ENCODE measurements at regions not wholly inside any gene's neighbourhood (a gene's known extent, or its start where the extent isn't known, plus 50 kb on each side); places are given as distances from the start of the nearest gene placed in this dataset.

DNA sequence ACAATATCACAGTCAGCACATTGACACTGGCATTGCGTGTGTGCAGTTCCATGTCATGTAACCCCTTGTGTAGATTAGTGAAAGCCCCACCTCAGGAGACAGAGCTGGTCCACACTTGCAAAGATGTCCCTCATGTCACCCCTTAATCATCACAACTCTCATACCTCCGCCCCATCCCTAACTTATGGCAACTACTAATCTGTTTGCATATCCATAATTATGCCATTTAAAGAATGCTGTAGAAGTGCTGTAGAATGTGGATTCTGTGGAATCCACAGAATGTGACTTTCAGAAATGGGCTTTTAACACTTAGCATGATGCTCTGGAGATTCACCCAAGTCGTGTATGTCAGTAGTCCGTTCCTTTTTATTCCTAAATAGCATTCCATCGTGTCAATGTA, 102.8 kb upstream of the VSTM2A start:
- TF ChIP-seq, protein P1, sequence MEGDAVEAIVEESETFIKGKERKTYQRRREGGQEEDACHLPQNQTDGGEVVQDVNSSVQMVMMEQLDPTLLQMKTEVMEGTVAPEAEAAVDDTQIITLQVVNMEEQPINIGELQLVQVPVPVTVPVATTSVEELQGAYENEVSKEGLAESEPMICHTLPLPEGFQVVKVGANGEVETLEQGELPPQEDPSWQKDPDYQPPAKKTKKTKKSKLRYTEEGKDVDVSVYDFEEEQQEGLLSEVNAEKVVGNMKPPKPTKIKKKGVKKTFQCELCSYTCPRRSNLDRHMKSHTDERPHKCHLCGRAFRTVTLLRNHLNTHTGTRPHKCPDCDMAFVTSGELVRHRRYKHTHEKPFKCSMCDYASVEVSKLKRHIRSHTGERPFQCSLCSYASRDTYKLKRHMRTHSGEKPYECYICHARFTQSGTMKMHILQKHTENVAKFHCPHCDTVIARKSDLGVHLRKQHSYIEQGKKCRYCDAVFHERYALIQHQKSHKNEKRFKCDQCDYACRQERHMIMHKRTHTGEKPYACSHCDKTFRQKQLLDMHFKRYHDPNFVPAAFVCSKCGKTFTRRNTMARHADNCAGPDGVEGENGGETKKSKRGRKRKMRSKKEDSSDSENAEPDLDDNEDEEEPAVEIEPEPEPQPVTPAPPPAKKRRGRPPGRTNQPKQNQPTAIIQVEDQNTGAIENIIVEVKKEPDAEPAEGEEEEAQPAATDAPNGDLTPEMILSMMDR (IDR thresholded peaks at IDR 0.05; ENCODE audit: low read depth, low read length) = no peak
- TF ChIP-seq EZH2phosphoT487 (IDR thresholded peaks at IDR 0.05; ENCODE audit: low read depth) = no peak

All from OCI-LY3 (cell line).